ENCODE measurements at regions not wholly inside any gene's neighbourhood (a gene's known extent, or its start where the extent isn't known, plus 50 kb on each side); places are given as distances from the start of the nearest gene placed in this dataset.

DNA sequence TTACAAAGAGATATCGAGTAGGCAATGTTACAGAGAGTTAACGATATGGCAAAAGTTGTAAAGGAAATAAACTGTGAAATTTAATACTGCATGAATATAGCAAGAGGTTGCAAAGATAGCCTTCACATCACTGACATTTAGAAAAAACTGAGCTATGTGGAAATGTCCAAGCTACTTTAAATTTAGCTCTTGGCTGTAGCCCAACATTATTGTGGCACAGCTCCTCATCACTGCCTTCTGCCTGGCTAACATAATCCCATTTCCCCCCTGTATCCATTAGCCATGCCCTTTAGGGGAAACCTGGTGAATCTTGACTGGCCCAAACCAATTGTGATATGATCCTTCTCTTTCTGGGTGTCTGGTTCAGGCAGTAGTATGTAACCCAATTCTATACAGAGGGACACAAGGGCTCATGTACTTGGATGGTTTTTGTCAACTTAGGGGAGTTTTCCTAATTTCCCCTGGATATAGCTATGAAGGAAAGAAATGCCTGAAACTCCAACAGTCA, 115.4 kb downstream of the PFDN4 start:
- TF ChIP-seq BRCA1 (CRISPR knock-in tag; IDR thresholded peaks at IDR 0.05) (no peak), ZNF17 (CRISPR knock-in tag; IDR thresholded peaks at IDR 0.05) (no peak), ZBTB8A (CRISPR knock-in tag; IDR thresholded peaks at IDR 0.05; ENCODE audit: borderline replicate concordance, low read depth) (no peak), PHF21A (CRISPR knock-in tag; IDR thresholded peaks at IDR 0.05) (no peak), KDM4B (CRISPR knock-in tag; IDR thresholded peaks at IDR 0.05) (no peak), EP300 (IDR thresholded peaks at IDR 0.05; ENCODE audit: low read depth in 2 of 2, low read length in 2 of 2) (no peak), EP300 (CRISPR knock-in tag; IDR thresholded peaks at IDR 0.05; ENCODE audit: borderline replicate concordance) (no peak), HIVEP1 (CRISPR knock-in tag; IDR thresholded peaks at IDR 0.05) (no peak)
- TF ChIP-seq, protein P1, sequence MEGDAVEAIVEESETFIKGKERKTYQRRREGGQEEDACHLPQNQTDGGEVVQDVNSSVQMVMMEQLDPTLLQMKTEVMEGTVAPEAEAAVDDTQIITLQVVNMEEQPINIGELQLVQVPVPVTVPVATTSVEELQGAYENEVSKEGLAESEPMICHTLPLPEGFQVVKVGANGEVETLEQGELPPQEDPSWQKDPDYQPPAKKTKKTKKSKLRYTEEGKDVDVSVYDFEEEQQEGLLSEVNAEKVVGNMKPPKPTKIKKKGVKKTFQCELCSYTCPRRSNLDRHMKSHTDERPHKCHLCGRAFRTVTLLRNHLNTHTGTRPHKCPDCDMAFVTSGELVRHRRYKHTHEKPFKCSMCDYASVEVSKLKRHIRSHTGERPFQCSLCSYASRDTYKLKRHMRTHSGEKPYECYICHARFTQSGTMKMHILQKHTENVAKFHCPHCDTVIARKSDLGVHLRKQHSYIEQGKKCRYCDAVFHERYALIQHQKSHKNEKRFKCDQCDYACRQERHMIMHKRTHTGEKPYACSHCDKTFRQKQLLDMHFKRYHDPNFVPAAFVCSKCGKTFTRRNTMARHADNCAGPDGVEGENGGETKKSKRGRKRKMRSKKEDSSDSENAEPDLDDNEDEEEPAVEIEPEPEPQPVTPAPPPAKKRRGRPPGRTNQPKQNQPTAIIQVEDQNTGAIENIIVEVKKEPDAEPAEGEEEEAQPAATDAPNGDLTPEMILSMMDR (CRISPR knock-in tag; IDR thresholded peaks at IDR 0.05) = no peak
